Upper lobe of left lung (tissue), 4 donors: ENCODE measurements at regions not wholly inside any gene's neighbourhood (a gene's known extent, or its start where the extent isn't known, plus 50 kb on each side); places are given as distances from the start of the nearest gene placed in this dataset.

Experiments
- CTCF ChIP-seq, 6 experiments: fragments of 450-650 bp in 4 of 6; fragments of 200-600 bp in 2 of 6; sonication (generic) in 2 of 6; IDR thresholded peaks; one replicate each; pipeline ENCODE4 v1.5.1; 2016 to 2019; ENCODE audit warnings: antibody characterized with exemption in 6 of 6
- POLR2A ChIP-seq, 4 donors: fragments of 450-650 bp; IDR thresholded peaks; one replicate each; pipeline ENCODE4 v1.5.1; 2016 to 2017; ENCODE audit warnings: antibody characterized with exemption in 4 of 4, mild to moderate bottlenecking in 2 of 4

GRCh38 chr2:56784046-56784445 is 600.3 kb downstream of the CCDC85A start:
- TF ChIP-seq CTCF (IDR thresholded peaks at IDR 0.05): no peak
- no peak for TF ChIP-seq POLR2A (IDR thresholded peaks at IDR 0.05)
